Colon (tissue), 2 donors: ENCODE measurements at regions not wholly inside any gene's neighbourhood (a gene's known extent, or its start where the extent isn't known, plus 50 kb on each side); places are given as distances from the start of the nearest gene placed in this dataset.

ENCODE experiments used
- FAIRE-seq: peaks from 2 replicates; lab custom pipeline; 2012; peaks lifted over from hg19 to GRCh38; lab: Jason Lieb, UNC
- donor health status: control.
- donor health status: control.

DNA sequence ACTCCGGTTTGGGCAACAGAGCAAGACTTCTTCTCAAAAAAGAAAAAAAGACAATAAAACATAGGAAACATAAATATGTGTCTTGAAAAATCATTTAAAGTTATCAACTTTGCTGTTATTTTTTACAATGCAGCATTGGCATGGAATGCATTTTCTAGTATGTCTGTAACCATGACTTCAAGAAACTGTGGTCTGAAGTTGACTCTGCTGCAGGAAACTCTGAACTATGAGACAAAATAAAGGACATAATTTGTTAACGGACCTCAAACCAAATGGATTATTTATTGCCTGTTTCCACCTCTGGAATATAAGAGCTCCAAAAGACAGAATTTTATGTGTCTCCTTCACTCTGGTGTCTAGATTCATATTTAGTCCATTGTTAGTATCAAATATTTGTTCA is 79.1 kb downstream of the TRIB2 start:
- FAIRE-seq, result no peak

DNA sequence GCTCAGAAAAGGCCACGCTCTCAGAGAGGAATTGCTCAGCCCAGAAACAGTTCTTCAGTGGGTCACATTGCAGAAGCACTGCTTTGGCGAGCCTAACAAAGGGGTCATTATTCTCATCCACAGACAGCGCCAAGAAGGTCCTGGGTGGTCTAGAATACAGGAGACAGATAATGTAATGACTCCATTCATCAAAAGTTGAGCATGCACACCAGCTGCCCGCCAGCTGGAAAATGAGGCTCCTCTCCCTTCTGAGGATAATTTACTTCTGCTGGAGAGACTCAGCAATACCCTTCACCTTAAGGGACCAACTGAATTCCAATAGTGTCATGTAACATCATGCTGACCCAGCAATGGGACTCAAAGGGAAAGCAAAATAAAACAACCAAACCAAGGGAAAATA is 79.9 kb downstream of the TRIB2 start:
- no peak for FAIRE-seq

DNA sequence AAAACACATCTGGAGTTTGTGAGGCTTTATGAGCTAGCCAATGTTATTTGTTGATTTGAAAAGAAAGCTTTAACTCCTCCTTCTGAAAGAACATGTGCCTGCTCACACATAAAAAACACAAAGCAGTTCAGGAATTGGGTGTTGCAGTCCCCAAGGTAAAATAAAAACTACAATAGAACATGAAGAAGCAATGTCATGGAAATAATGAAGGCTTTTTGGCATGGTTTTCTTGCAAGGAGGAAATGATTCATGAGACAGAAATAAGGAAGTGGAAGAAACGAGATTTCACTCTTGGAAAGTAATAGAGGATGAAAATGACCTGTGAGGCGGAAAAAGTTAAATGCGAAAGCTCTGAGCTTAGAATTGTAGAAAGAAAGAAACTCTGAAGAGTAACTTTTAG is 81.1 kb downstream of the TRIB2 start:
- FAIRE-seq, result no peak

DNA sequence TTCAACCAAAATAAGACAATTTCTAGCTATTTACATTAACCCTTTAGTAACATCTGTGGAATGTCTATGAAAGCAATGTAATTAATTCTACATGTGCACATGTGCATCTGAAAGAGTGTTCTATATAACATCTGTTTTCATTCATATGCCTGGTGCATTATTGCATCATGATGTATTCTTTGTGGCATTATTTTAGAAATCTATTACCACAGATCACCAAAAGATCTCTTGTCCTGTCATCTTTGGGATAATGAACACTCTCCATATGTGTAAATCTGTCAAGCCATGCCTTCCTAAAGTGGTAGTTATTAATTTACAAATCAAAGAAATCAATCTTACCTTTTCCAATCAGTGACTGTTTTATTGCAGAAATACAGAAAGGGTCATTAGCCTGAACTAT is 86.9 kb downstream of the TRIB2 start:
- no peak for FAIRE-seq

DNA sequence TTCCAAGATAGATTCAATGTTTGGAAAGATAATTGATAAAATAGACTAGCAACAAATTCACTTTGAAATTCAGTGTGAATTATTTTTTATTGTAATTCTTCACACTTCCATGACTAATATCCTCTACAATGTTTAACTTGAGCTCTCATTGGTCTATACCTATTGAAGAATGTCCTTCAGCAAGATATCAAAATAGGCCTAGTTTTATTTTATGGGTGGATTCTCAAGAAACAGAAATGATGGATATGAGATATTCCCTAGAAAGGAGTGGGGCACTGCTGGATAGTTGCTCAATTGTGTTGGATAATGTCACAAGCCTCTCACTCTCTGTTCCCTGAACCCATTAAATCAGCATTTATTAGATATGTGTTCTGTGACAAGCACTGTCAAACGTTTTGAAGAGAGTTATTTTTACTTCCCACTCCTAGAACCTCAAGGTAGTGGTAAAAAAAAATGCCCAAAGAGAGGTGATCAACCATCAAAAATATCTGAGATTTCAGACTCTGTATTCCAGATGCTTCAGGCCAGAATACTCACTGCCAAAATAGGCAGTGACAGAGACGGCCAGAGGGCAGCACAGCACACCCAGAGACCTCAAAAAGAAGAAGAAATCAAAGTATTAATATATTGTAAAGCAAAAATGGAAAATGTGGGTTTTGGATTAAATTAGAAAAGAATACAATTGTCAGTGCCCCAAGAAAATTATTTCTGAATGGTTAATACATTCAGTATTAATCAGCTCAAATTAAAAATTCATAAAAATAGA is 87.5 kb downstream of the TRIB2 start:
- FAIRE-seq, result no peak

DNA sequence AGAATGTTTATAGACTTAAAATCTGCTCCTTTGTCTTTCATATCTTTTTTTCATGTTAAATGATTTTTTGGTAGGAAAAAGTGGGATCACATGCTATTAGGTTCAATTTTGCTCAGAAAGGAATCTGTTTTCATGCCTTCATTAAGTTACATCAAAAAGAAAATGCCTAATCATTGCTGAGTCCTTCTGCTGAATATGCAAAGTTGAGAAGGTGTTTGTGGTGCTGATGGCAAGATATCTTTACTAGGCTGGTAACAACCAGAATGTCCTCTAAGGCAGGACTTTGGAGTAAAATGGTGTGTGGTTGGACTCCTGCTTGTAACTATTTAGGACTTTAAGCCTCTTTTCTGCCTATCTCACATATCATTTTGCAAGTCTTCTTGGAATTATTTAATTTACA is 88.3 kb downstream of the TRIB2 start:
- FAIRE-seq, result no peak

DNA sequence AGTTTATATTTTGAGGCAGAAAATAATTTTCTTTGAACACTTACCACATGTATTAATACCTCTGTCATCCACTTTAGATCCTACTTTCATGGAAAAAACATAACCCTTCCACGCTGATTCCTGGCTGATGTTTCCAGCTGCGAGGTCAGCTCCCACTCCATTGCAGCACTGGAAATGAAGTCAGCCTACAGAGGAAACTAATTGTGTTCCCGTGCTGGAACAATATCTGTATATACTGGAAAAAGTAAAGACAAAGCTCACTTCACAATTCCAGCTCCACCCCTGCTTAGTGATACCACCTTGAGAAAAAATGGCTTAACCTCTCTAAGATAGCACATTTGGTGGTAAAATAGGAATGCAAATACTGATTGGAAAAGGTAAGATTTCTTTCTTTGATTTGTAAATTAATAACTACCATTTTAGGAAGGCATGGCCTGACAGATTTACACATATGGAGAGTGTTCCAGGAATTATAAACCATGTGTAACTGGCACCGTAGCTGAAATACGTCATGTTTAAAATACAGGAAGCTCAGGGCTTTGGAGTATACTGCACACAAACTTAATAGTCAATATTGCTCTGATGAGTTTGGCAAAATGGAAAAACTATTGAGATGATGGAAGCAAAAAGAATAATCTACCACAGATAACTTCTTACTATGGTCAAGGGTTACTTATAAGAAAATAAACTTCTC is 90.0 kb downstream of the TRIB2 start:
- FAIRE-seq, result no peak

DNA sequence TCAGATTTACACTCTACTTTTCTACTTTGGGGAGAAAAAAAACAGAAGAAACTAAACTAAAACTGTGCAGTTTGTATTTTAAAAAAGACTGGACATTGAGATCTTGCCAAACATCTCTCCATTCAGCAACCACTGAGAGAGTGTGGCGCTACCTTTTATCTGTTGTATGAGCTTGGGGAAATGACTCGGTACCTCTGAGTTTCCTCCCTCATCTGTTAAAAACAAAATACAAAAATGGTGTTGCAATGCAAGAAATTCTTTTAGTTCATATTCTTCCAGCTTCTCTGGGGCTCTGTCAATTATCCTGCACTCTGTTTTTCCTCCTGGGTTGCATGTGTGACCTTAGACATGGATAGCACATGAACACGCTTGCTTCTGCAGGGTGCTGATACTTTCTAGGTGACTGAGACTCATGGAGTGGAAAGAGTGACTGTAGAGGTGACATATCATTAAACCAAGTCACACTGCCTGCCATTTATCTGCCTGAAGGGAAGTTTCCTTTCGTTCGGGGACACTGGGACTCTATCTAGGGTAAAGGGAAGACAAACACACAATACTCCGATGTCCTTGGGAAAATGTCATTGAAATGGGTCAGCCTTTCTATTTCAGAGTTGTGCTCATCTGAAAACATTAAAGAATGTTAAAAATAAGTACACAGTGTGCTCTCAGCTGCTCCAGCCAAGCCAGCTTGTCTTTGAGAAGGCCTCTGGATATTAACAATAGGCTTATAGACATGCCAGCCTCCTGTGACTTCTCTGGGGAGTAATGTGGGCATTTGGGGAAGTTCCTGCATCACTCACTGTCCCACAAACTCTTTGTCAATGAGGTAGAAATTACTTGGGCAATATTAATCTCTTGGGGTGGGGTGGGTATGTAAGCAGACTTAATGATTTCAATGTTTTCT is 91.4 kb downstream of the TRIB2 start:
- FAIRE-seq, result no peak

DNA sequence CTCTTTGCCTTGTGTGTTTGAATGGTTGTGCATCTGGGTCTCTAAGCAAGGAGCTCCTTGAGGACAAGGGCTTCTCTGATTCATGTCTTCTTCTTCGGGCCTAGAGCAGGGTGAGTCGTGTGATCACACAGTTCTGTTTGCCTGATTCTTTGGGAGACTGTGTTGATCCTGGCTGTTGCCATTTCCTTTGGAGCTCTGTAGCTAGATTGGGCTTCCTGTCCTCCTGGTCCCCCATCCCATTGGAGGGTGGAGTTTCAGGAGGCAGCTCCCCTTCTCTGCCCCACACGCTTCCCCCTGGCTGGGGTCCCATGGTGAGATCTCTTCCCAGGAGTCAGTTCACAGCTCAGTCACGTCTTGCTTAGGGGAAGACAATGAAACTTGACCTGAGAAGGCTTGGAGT is 92.8 kb downstream of the TRIB2 start:
- FAIRE-seq, result no peak

DNA sequence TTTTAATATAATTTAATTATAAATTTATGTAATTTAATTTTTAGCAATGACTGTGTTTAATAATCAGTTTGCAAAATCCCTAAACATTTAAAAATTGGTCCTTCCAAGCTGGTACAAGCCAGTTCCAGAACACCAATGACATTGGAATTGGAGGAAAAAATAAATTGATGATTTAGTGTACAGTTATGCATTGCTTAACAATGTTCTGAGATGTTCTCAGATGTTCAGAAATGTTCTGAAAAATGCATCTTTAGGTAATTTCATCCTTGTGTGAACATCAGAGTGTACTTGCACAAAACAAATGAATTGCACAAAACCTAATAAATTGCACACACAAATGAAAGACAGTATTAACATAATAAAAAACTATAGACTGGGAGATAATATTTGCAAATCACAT is 95.2 kb downstream of the TRIB2 start:
- no peak for FAIRE-seq

DNA sequence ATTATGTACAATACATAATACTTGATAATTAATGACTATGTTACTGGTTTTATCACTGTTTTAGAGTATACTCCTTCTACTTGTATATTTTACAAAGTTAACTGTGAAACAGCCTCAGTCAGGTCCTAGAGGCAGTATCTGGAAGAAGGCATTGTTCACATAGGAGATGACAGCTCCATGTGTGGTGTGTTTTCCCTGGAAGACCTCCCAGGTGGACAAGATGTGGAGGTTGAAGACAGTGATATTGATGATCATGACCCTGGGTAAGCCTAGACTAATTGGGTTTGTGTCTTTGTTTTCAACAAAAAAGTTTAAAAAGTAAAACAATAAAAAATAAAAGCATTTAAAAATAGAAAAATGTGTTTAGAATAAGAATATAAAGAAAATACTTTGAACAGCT is 96.4 kb downstream of the TRIB2 start:
- no peak for FAIRE-seq

DNA sequence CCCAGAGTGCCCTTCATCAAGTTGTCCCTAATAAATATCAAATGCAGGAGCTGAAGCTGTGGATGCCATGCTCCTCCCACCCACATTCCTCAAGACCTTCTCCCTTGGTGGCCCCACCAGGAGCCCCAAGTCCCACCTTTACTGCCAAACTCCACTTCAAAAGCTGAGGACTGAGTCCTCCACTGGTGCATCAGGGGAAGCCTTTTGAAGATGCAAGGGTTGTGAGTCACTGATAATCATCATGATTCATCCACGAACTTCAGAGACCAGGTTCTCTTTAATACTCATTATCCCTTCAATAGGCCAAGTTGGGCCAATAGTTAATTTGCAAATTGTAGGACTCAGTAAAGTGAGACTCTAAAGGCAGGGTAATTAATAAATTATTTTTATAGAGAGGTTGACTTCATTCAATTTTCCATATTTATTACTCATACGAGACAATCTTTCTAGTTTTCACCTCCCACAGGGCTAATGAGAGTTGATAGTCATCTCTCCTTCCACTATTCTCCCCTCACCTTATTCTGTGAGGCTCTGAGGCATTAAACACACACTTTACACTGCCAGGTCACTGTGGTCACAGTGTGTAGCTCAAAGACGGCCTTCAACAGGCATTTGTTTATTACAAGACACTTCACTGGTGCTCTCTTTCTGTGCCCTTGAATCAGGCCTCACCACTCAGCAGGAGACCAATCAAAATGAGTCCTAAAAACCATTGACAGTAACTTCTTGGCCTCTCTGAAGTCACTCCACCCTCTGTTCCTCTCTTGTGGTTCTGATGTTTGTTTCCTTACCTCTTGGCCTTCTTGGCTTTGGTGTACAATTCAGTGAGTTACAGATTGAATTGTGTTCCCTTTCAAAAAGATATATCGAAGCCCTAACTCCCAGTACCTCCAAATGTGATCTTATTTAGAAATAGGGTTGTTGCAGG is 99.9 kb downstream of the TRIB2 start:
- FAIRE-seq, result no peak

DNA sequence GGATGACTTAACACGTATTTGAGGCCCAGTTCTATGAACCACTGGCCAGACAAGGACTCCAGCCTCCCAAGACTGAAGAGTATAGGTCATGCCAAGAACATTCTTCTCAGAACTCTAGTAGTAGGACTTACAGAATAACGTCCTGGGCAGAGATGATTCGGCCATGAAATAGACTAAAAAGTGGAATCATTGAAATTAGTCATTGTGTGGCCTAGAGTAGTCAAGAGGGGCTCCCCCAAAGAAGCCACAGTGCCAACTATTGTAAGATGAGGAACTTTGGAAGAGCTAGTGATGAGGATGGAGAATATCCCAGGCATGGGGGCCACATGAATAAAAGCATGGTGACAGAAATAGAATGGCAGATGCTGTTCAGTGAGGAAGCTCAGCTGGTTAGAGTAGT is 101.1 kb downstream of the TRIB2 start:
- FAIRE-seq, result no peak

DNA sequence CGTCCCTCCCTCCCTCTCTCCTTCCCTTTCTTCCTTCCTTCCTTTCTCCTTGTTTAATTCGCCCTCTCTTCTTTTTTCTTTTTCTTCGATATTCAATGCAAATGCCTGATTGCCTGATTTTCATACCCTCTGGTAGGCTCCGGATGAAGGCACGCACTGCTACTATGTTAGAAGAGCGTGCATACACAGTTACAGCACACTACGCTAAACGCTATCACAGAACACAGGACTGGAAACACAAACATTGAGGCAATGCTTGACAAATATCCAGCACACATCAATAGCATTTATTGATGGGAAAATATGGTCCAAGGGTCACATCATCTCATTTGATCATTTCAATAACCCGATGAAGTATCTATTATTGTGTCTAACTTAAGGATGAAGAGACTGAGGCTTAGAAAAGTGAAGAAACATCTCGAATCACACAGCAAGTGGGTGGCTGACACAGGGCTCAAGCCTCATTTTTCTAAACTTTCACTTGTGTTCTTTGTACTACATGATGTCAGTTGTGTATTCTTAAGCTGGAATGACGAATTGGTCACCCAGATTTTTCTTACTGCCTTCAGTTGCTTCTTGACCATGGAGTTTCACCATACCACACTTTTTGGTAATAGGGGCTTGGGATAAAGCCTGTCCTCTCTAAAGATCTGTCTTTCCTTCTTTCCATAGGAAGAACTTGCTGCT is 101.8 kb downstream of the TRIB2 start:
- FAIRE-seq, result no peak

DNA sequence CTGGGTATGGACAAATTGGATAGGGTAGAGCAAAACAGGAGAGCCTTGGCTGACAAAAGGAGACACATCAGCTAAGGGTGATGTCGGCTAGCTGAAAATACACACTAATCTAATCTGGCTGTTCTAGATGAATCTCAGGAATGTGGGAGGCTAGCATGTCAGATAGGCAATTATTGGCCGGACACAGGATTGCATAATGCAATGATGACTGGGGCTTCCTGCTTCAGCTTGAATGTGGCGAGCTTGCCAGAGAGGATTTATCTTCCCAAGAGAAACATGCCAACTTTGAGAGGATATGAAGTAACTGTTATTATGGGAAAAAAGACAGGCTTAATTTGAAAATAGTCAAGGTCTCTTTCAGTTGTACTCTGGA is 102.4 kb downstream of the TRIB2 start:
- FAIRE-seq, result no peak

DNA sequence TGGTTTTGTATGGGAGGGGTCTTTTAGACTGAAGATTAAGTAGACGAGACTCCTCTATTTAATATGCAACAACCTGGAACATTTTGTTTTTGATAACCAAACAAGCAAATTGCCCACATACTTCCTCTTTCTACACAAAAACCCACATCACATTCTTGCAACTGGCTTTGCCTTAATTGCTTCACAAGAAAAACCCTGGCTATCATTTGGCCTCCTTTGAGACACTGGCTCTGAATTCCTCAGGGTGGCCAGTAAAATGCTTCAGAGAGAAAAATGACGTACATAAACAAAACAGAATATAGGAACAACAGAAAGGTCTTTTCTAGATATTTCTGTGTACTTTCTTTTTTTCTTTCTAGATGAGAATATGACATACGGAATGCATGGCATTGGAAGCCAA is 103.0 kb downstream of the TRIB2 start:
- no peak for FAIRE-seq

DNA sequence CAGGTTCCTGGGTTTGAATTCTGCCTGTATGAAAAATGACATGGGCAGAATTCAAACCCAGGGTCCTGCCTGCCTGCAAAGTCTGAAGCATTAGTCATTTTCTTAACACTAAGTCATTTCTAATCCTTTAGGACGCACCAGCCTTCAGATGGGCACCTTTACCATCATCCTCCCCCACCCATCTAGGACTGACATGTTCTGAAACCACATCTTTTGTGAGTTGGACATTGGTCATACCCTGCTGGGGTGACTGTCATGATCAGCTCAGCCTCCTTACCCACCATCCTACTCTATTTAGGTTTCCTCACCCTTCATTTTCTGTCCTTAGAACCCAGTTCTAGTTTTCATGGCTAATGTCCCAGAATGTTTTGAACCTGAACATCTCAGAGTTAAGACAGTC is 104.9 kb downstream of the TRIB2 start:
- FAIRE-seq, result no peak

DNA sequence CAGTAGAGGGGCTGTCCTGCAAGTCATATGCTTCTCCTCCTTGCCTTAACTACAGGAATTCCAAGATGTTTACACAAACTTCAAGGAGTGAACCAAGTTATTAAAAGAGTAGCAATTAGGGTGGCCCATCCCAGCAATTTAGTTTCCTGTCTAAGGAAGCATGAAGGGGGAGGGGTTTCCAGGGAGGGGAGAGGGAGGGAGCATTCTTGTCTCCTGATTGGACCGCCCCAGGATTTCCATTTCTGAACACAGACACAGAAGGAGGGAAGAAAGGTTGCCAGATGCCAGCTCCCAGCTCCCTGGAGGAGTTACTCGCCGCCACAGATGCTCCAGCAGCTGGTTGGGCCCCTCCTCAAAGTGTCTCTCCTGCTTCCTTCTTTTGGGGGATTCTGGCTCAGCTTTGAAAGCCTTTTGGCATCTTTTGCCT is 107.6 kb downstream of the TRIB2 start:
- no peak for FAIRE-seq

DNA sequence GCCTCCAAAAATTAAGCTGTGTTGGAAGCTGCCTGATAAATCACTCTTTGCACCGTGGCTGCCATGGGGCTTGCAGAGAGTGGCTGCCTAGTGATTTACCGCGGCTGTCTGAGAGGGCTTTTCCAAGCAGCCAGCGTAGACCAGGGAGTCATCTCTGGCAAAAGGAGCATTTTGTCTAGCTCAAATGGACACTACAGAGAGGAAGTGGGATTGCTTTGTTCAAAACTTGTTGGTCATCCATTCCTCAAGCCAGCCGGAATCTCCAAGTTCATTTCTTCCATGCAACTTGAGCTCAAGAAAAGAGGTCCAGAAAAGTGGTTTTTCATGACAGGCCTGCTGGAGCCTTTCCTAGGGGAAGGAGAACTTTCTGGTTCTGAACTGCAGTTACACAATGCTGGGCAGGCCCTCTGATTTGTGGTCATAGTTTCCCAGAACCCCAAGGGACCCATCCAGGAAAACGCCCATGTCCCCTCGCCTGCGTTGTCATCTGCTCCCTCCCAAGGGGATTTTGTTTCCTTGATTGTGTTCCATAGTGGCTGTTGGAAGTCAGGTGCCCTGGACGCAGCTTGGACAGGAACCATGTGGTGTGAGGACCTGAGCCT is 108.1 kb downstream of the TRIB2 start:
- no peak for FAIRE-seq

DNA sequence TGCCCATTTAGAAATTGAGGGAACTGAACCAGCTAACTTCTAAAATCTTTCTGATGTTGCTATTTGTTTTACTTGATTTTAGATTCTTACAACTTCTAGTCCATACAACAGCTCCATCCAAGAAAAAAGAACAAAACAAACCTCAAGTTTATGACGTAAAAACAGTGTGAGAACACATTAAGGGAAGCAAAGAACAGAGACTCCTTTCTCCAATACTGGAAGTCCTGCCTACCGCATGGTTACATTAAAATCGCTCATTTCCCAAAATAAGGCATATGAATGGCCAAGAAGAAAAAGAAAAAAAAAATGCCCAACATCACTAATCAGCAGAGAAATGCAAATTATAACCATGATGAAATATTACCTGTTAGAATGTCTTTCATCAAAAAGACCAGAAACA is 110.0 kb downstream of the TRIB2 start:
- no peak for FAIRE-seq

DNA sequence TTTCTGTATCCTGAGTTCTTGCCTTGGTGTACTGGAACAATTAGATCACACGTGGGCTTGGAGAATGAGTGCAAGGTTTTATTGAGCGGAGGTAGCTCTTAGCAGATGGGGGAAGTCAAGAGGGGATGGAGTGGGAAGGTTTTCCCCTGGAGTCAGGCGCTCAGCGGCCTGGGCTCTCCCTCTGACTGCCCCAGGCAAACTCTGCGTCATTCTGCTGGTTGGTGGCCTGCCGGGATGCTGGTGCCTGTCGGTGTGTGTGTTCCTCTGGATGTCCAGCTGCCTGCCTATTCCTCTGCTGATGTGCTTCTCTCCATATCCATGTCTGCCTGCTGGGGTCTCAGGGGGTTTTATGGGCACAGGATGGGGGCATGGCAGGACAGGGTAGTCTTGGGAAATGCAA is 111.0 kb downstream of the TRIB2 start:
- FAIRE-seq, result no peak
